ENCODE measurements at regions not wholly inside any gene's neighbourhood (a gene's known extent, or its start where the extent isn't known, plus 50 kb on each side); places are given as distances from the start of the nearest gene placed in this dataset.
"Not testable (repeated sequence)": the region's sequence is repeated elsewhere in the genome, so short reads cannot be mapped to it uniquely, and the experiment has no call there.

- DNase-seq, result not testable (repeated sequence)
Observed at GRCh38 chr3:195999176-195999575, 82.7 kb downstream of the TFRC start.

GRCh38 chr3:195996314-195996713, 85.6 kb downstream of the TFRC start:
- not testable (repeated sequence) for DNase-seq

GRCh38 chr3:195994343-195994742, 86.0 kb upstream of the TNK2 start:
- not testable (repeated sequence) for DNase-seq

- not testable (repeated sequence) for DNase-seq
Observed at GRCh38 chr3:195993671-195994070, 85.3 kb upstream of the TNK2 start.

- DNase-seq, result not testable (repeated sequence)
Observed at GRCh38 chr3:195992956-195993595, 84.7 kb upstream of the TNK2 start.

GRCh38 chr3:195991986-195992385, 83.6 kb upstream of the TNK2 start:
- DNase-seq, result not testable (repeated sequence)

- not testable (repeated sequence) for DNase-seq
Observed at GRCh38 chr3:195991243-195991642, 82.9 kb upstream of the TNK2 start.

- not testable (repeated sequence) for DNase-seq
Observed at GRCh38 chr3:195990841-195991174, 82.5 kb upstream of the TNK2 start.

- DNase-seq, result peak; percentile 95
Observed at GRCh38 chr3:195989921-195990840, 81.8 kb upstream of the TNK2 start.

- DNase-seq, result not testable (repeated sequence)
Observed at GRCh38 chr3:195989197-195989920, 81.0 kb upstream of the TNK2 start.

- not testable (repeated sequence) for DNase-seq
Observed at GRCh38 chr3:195988764-195989163, 80.4 kb upstream of the TNK2 start.

GRCh38 chr3:195987001-195987400, 78.7 kb upstream of the TNK2 start:
- DNase-seq, result not testable (repeated sequence)

- not testable (repeated sequence) for DNase-seq
Observed at GRCh38 chr3:195986576-195986975, 78.2 kb upstream of the TNK2 start.

- not testable (repeated sequence) for DNase-seq
Observed at GRCh38 chr3:195985348-195985920, 77.1 kb upstream of the TNK2 start.

- DNase-seq, result not testable (repeated sequence)
Observed at GRCh38 chr3:195984392-195985030, 76.2 kb upstream of the TNK2 start.

- not testable (repeated sequence) for DNase-seq
Observed at GRCh38 chr3:195983880-195984279, 75.5 kb upstream of the TNK2 start.

- not testable (repeated sequence) for DNase-seq
Observed at GRCh38 chr3:195982754-195983153, 74.4 kb upstream of the TNK2 start.

GRCh38 chr3:195981778-195982177, 73.4 kb upstream of the TNK2 start:
- not testable (repeated sequence) for DNase-seq

- DNase-seq, result not testable (repeated sequence)
Observed at GRCh38 chr3:195979877-195980276, 71.5 kb upstream of the TNK2 start.

- not testable (repeated sequence) for DNase-seq
Observed at GRCh38 chr3:195978585-195978984, 70.2 kb upstream of the TNK2 start.

GRCh38 chr3:195976876-195977275, 68.5 kb upstream of the TNK2 start:
- DNase-seq, result not testable (repeated sequence)

- DNase-seq, result not testable (repeated sequence)
Observed at GRCh38 chr3:195974281-195974680, 65.9 kb upstream of the TNK2 start.

All from femur (tissue), 1 donor.